ENCODE measurements at regions not wholly inside any gene's neighbourhood (a gene's known extent, or its start where the extent isn't known, plus 50 kb on each side); places are given as distances from the start of the nearest gene placed in this dataset.

- no peaks in the 10 kb centered on the region for H3K36me3 ChIP-seq (replicated peaks in 1 of 2; ENCODE audit: insufficient read depth in 1 of 2, low read depth in 2 of 2)
- H3K9me3 ChIP-seq, result no peaks in the 10 kb centered on the region
- no peak overlapping the region for H3K27ac ChIP-seq
- no peaks in the 10 kb centered on the region for H3K4me1 ChIP-seq
- ATAC-seq, result no peak
- H3K27me3 ChIP-seq, result no peaks in the 10 kb centered on the region
- no peak for DNase-seq
- no peak overlapping the region for H3K4me3 ChIP-seq
- TF ChIP-seq, protein P1, sequence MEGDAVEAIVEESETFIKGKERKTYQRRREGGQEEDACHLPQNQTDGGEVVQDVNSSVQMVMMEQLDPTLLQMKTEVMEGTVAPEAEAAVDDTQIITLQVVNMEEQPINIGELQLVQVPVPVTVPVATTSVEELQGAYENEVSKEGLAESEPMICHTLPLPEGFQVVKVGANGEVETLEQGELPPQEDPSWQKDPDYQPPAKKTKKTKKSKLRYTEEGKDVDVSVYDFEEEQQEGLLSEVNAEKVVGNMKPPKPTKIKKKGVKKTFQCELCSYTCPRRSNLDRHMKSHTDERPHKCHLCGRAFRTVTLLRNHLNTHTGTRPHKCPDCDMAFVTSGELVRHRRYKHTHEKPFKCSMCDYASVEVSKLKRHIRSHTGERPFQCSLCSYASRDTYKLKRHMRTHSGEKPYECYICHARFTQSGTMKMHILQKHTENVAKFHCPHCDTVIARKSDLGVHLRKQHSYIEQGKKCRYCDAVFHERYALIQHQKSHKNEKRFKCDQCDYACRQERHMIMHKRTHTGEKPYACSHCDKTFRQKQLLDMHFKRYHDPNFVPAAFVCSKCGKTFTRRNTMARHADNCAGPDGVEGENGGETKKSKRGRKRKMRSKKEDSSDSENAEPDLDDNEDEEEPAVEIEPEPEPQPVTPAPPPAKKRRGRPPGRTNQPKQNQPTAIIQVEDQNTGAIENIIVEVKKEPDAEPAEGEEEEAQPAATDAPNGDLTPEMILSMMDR (IDR thresholded peaks at IDR 0.05), result no peak
- TF ChIP-seq POLR2A (IDR thresholded peaks at IDR 0.05), result no peak
- 66 to 75% methylated on average over 4 of the region's 4 CpGs for WGBS, 2 donors
- intact Hi-C loops (cut with DNase I), result no loop called here
Observed at GRCh38 chr13:57036290-57036689, 104.4 kb upstream of the PRR20A start.

GRCh38 chr13:57044910-57045309, 95.8 kb upstream of the PRR20A start:
- DNase-seq (no peak), ATAC-seq (no peak)
- H3K4me1 ChIP-seq, result no peaks in the 10 kb centered on the region
- H3K27ac ChIP-seq, result no peak overlapping the region
- WGBS, 2 donors, result 88 to 91% methylated on average over 1 of the region's 1 CpG
- TF ChIP-seq, protein P1 (IDR thresholded peaks at IDR 0.05), result no peak
- no peak for TF ChIP-seq POLR2A (IDR thresholded peaks at IDR 0.05)
- no peaks in the 10 kb centered on the region for H3K36me3 ChIP-seq (replicated peaks in 1 of 2; ENCODE audit: insufficient read depth in 1 of 2, low read depth in 2 of 2)
- peaks cover 0 to under 1% (median 0%) of the 10 kb centered on the region in 3 donors for H3K9me3 ChIP-seq
- H3K27me3 ChIP-seq, result no peaks in the 10 kb centered on the region
- H3K4me3 ChIP-seq, result no peak overlapping the region
- intact Hi-C loops (cut with DNase I), result no loop called here

GRCh38 chr13:57045826-57046546, 94.7 kb upstream of the PRR20A start:
- ATAC-seq, result no peak
- no peaks in the 10 kb centered on the region for H3K4me1 ChIP-seq
- no peak overlapping the region for H3K4me3 ChIP-seq
- no peak for TF ChIP-seq POLR2A (IDR thresholded peaks at IDR 0.05)
- TF ChIP-seq, protein P1 (IDR thresholded peaks at IDR 0.05), result no peak
- no peaks in the 10 kb centered on the region for H3K36me3 ChIP-seq (replicated peaks in 1 of 2; ENCODE audit: insufficient read depth in 1 of 2, low read depth in 2 of 2)
- H3K9me3 ChIP-seq, result peaks cover 0 to 5% (median 0%) of the 10 kb centered on the region in 3 donors
- 17 to 19% methylated on average over 5 of the region's 5 CpGs for WGBS, 2 donors
- H3K27me3 ChIP-seq, result no peaks in the 10 kb centered on the region
- DNase-seq, result no peak
- no peak overlapping the region for H3K27ac ChIP-seq
- intact Hi-C loops (cut with DNase I), result no loop called here

GRCh38 chr13:57056601-57057180, 84.0 kb upstream of the PRR20A start:
- Histone ChIP-seq H3K9me3 (no peaks in the 10 kb centered on the region), H3K4me1 (no peaks in the 10 kb centered on the region), H3K4me3 (no peak overlapping the region), H3K27me3 (no peaks in the 10 kb centered on the region), H3K27ac (no peak overlapping the region), H3K36me3 (replicated peaks in 1 of 2; ENCODE audit: insufficient read depth in 1 of 2, low read depth in 2 of 2) (no peaks in the 10 kb centered on the region)
- DNase-seq (no peak), ATAC-seq (no peak)
- intact Hi-C loops (cut with DNase I), result no loop called here
- 43 to 49% methylated on average over 5 of the region's 5 CpGs for WGBS, 2 donors
- TF ChIP-seq, protein P1 (IDR thresholded peaks at IDR 0.05), result no peak
- no peak for TF ChIP-seq POLR2A (IDR thresholded peaks at IDR 0.05)

- 46 to 52% methylated on average over 5 of the region's 5 CpGs for WGBS, 2 donors
- ATAC-seq, result no peak
- Histone ChIP-seq H3K4me1 (no peaks in the 10 kb centered on the region), H3K27me3 (no peaks in the 10 kb centered on the region), H3K36me3 (replicated peaks in 1 of 2; ENCODE audit: insufficient read depth in 1 of 2, low read depth in 2 of 2) (no peaks in the 10 kb centered on the region), H3K9me3 (no peaks in the 10 kb centered on the region), H3K27ac (no peak overlapping the region), H3K4me3 (no peak overlapping the region)
- no peak for DNase-seq
- TF ChIP-seq POLR2A (IDR thresholded peaks at IDR 0.05), result no peak
- TF ChIP-seq, protein P1 (IDR thresholded peaks at IDR 0.05), result no peak
- intact Hi-C loops (cut with DNase I), result no loop called here
Observed at GRCh38 chr13:57063007-57063406, 77.7 kb upstream of the PRR20A start.
